H1 (cell line): ENCODE measurements at regions not wholly inside any gene's neighbourhood (a gene's known extent, or its start where the extent isn't known, plus 50 kb on each side); places are given as distances from the start of the nearest gene placed in this dataset.

Source experiments
- BRCA1 ChIP-seq: IDR thresholded peaks from 2 replicates; pipeline ENCODE4 v1.6.1; 2012; ENCODE audit warnings: low read depth, low read length, improper control_type of control experiment
- CTCF ChIP-seq, 3 experiments: IDR thresholded peaks; 1 replicate in 2 of 3; 2 replicates in 1 of 3; pipeline versions ENCODE4 v1.5.1 to v1.6.1; 2011; ENCODE audit warnings: low read length in 3 of 3, mild to moderate bottlenecking in 3 of 3, inconsistent platforms in 2 of 3, low read depth in 1 of 3, moderate library complexity in 1 of 3; ENCODE audit not compliant: insufficient read depth in 1 of 3; ENCODE audit errors: control extremely low read depth in 1 of 3
- GABPA ChIP-seq: IDR thresholded peaks from 2 replicates; pipeline ENCODE4 v1.6.1; 2011; ENCODE audit warnings: mild to moderate bottlenecking, low read length, moderate library complexity, borderline replicate concordance; ENCODE audit not compliant: insufficient read depth
- JUND ChIP-seq: IDR thresholded peaks from 2 replicates; pipeline ENCODE4 v1.6.1; 2011; ENCODE audit warnings: mild to moderate bottlenecking, improper control_type of control experiment, low read length
- POLR2A ChIP-seq, 2 experiments: IDR thresholded peaks; 1 replicate in 1 of 2; 2 replicates in 1 of 2; pipeline ENCODE4 v1.6.1; 2011; ENCODE audit warnings: low read depth in 2 of 2, low read length in 2 of 2, mild to moderate bottlenecking in 2 of 2; ENCODE audit errors: control extremely low read depth in 1 of 2
- POLR2AphosphoS5 ChIP-seq: IDR thresholded peaks from 2 replicates; pipeline ENCODE4 v1.6.1; 2011; ENCODE audit warnings: low read depth, low read length
- SRF ChIP-seq: IDR thresholded peaks from 2 replicates; pipeline ENCODE4 v1.6.1; 2011; ENCODE audit warnings: mild to moderate bottlenecking, low read depth, low read length, moderate library complexity
- TCF12 ChIP-seq: IDR thresholded peaks from 2 replicates; pipeline ENCODE4 v1.6.1; 2011; ENCODE audit warnings: low read depth, mild to moderate bottlenecking, low read length

GRCh38 chr1:118294875-118295642, 110.0 kb upstream of the SPAG17 start:
- TF ChIP-seq POLR2AphosphoS5 = no peak
- no peak for TF ChIP-seq GABPA
- TF ChIP-seq CTCF (IDR thresholded peaks at IDR 0.05; ENCODE audit: control extremely low read depth in 1 of 3, insufficient read depth in 1 of 3, low read depth in 1 of 3, low read length in 3 of 3) = no peak
- TF ChIP-seq SRF = no peak
- no peak for TF ChIP-seq BRCA1
- TF ChIP-seq JUND = no peak
- no peak for TF ChIP-seq TCF12
- TF ChIP-seq POLR2A (IDR thresholded peaks at IDR 0.05; ENCODE audit: control extremely low read depth in 1 of 2, low read depth in 2 of 2, low read length in 2 of 2) = no peak
